MCF 10A (cell line): ENCODE measurements at regions not wholly inside any gene's neighbourhood (a gene's known extent, or its start where the extent isn't known, plus 50 kb on each side); places are given as distances from the start of the nearest gene placed in this dataset.

ENCODE experiments used
- BruUV-seq: library from RNA; stranded (reverse); fragments of 400-500 nt; replicated peaks from 2 replicates; lab custom pipeline; 2021; lab: Mats Ljungman, UMichigan
- CTCF ChIA-PET: fragments of 300-600 bp; sonication (Branson Sonifier 250); formaldehyde crosslinking; extraction: SDS; loops from one replicate; lab custom pipeline; 2021; ENCODE audit warnings: antibody characterized with exemption, inconsistent platforms; lab: Yijun Ruan, JAX
- POLR2A ChIA-PET: fragments of 300-600, 350-650 bp; sonication (Branson Sonifier 250); formaldehyde crosslinking; extraction: SDS; loops from one replicate; lab custom pipeline; 2020; ENCODE audit warnings: antibody characterized with exemption, inconsistent platforms; lab: Yijun Ruan, JAX
- DNase-seq: peaks from one replicate; pipeline ENCODE4 v3.0.0-alpha.2; 2018; ENCODE audit not compliant: unreplicated experiment
- H3K27ac Mint-ChIP-seq: one replicate; pipeline ENCODE4 v1.8.0; 2022; ENCODE audit warnings: mild to moderate bottlenecking, low read depth, mixed read lengths; ENCODE audit not compliant: unreplicated experiment
- H3K27me3 Mint-ChIP-seq: one replicate; pipeline ENCODE4 v1.8.0; 2022; ENCODE audit warnings: mixed read lengths; ENCODE audit not compliant: insufficient read depth, unreplicated experiment
- H3K36me3 Mint-ChIP-seq: one replicate; pipeline ENCODE4 v1.8.0; 2022; ENCODE audit warnings: mild to moderate bottlenecking, moderate library complexity, mixed read lengths; ENCODE audit not compliant: insufficient read depth, unreplicated experiment
- H3K4me1 Mint-ChIP-seq: one replicate; pipeline ENCODE4 v1.8.0; 2022; ENCODE audit warnings: mixed read lengths; ENCODE audit not compliant: insufficient read depth, unreplicated experiment
- H3K4me3 Mint-ChIP-seq: one replicate; pipeline ENCODE4 v1.8.0; 2022; ENCODE audit warnings: mild to moderate bottlenecking, moderate library complexity, mixed read lengths; ENCODE audit not compliant: unreplicated experiment
- H3K9me3 Mint-ChIP-seq: one replicate; pipeline ENCODE4 v1.8.0; 2022; ENCODE audit warnings: mixed read lengths; ENCODE audit not compliant: unreplicated experiment
- intact Hi-C: fragments of 100-400 bp; cut with micrococcal nuclease; formaldehyde crosslinking; loops from 2 replicates; pipeline ENCODE4 v1.14.1; 2022
- TF ChIP-seq, protein P1 (sequence below): fragments of 200-600 bp; IDR thresholded peaks from one replicate; pipeline ENCODE4 v1.8.0; 2022; ENCODE audit warnings: antibody characterized with exemption, mild to moderate bottlenecking; ENCODE audit not compliant: unreplicated experiment

DNA sequence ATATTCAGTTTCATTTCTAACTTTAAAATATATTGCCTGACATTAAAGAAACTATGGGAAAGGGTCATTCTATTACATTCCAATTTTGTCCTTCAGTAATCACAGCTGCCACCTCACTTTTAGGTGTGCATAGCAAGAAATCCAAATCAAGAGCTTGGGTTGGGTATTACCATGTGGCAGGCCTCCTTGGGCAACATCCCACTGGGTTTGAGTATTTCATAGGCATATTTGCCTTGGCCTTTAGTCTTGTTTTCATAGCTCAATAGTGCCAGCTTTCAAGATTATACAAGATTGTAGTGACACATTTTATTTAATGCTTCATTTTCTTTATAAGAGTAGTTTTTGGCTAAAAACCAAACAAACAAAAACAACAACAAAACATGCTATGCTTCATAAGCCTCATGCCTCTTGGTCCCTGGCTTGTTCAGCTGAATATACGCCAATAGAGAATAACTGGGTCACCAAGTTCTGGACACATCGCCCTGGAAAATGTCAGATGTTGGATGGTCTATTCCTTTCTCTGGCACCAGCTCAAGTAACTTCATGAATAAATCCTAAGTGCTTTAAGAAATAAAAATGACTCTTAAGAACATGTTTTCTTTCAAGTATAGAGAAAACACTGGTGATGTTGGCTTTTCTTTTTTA is 167.4 kb upstream of the STARD13 start:
- CTCF ChIA-PET: interaction anchor here (0.5 kb wide), 1 partner anchor 852 kb away, joined by 3 read pairs; no protein-coding TSS in a partner anchor
- TF ChIP-seq, protein P1, sequence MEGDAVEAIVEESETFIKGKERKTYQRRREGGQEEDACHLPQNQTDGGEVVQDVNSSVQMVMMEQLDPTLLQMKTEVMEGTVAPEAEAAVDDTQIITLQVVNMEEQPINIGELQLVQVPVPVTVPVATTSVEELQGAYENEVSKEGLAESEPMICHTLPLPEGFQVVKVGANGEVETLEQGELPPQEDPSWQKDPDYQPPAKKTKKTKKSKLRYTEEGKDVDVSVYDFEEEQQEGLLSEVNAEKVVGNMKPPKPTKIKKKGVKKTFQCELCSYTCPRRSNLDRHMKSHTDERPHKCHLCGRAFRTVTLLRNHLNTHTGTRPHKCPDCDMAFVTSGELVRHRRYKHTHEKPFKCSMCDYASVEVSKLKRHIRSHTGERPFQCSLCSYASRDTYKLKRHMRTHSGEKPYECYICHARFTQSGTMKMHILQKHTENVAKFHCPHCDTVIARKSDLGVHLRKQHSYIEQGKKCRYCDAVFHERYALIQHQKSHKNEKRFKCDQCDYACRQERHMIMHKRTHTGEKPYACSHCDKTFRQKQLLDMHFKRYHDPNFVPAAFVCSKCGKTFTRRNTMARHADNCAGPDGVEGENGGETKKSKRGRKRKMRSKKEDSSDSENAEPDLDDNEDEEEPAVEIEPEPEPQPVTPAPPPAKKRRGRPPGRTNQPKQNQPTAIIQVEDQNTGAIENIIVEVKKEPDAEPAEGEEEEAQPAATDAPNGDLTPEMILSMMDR: no peak
- Mint-ChIP-seq H3K4me3 (no peak overlapping the region), H3K27me3 (no peaks in the 10 kb centered on the region), H3K36me3 (no peaks in the 10 kb centered on the region), H3K27ac (no peak overlapping the region), H3K9me3 (no peaks in the 10 kb centered on the region), H3K4me1 (no peaks in the 10 kb centered on the region)
- intact Hi-C loops: no loop called here
- POLR2A ChIA-PET: interaction anchor here (1.5 kb wide), 1 partner anchor 11 kb away, joined by 3 read pairs; no protein-coding TSS in a partner anchor
- no peak for DNase-seq
- BruUV-seq: no TSS peak

DNA sequence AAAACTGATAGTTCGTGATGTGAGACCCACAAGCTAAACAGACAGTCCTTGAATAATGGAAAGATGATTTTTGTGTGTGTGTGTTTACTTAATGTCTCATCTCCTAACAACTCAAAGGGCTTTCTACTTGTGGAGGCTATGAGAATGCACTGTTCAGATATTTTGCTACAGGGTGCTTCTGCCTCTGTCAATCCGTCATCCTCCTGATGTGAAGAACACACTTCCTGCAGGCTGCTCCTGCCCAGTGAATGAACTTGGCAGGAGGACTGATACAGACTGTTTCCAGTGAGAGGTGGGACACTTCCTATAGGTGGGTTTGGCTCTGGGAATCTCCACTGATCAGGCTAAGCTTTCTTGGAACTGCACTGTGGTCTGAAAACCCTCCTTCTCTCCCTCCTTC is 168.4 kb upstream of the STARD13 start:
- TF ChIP-seq, protein P1: no peak

DNA sequence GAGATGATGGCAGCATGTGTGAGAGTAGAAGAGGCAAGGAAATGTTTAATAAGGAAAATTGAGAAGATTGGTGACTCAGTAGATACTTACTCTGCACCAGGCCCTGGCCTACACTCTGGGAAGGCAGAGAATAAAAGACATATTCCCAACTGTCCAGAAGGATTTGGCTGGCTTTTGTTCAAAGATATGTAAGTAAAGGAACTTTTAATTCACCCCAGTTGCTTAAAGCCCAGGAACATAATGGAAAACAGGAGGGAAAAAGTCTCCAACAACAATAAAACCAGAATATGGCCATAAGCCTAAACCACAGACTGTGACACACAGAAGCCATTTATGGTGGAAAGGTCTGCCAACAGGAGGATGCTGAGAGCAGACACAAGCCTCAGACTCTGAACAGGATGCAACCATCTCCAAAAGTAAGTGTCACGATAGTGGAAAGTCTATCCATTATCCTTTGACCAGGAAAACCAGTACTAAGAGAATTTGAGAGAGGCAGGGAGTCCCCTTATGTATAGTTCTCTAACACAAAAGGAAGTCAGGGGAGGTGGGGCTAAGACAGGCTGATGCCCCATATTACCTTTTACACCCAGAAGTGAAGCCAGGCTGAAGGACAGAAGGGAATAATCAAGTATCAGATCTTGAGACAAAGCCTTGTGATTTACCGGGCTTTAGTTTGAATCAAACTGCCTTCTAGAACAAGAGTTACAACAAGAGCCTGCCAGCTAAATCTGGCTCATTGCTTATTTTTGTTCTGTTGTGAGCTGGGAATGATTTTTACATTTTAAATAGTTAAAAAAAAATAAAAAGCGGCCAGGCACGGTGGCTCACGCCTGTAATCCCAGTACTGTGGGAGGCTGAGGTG is 169.5 kb upstream of the STARD13 start:
- DNase-seq: no peak

More for the DNA sequence above, 168.4 kb upstream of the STARD13 start:
- H3K27ac Mint-ChIP-seq: no peak overlapping the region
- CTCF ChIA-PET: no interaction called here
- no peak for DNase-seq
- H3K4me1 Mint-ChIP-seq: no peaks in the 10 kb centered on the region
- intact Hi-C loops: no loop called here
- no peaks in the 10 kb centered on the region for H3K27me3 Mint-ChIP-seq
- POLR2A ChIA-PET: no interaction called here
- no peak overlapping the region for H3K4me3 Mint-ChIP-seq
- H3K9me3 Mint-ChIP-seq: no peaks in the 10 kb centered on the region
- no peaks in the 10 kb centered on the region for H3K36me3 Mint-ChIP-seq
- no TSS peak for BruUV-seq

More for the DNA sequence above, 169.5 kb upstream of the STARD13 start:
- ChIA-PET CTCF (no interaction called here), POLR2A (no interaction called here)
- no peaks in the 10 kb centered on the region for H3K27me3 Mint-ChIP-seq
- no peaks in the 10 kb centered on the region for H3K9me3 Mint-ChIP-seq
- H3K4me1 Mint-ChIP-seq: no peaks in the 10 kb centered on the region
- no TSS peak for BruUV-seq
- H3K27ac Mint-ChIP-seq: no peak overlapping the region
- H3K36me3 Mint-ChIP-seq: no peaks in the 10 kb centered on the region
- TF ChIP-seq, protein P1: no peak
- intact Hi-C loops: no loop called here
- H3K4me3 Mint-ChIP-seq: no peak overlapping the region
